Ishikawa (cell line): ENCODE measurements at regions not wholly inside any gene's neighbourhood (a gene's known extent, or its start where the extent isn't known, plus 50 kb on each side); places are given as distances from the start of the nearest gene placed in this dataset.

Source experiments
- CEBPB ChIP-seq: IDR thresholded peaks from 2 replicates; pipeline ENCODE4 v1.6.1; 2012
- CREB1 ChIP-seq: IDR thresholded peaks from 2 replicates; pipeline ENCODE4 v1.6.1; 2012; ENCODE audit warnings: low read depth
- EGR1 ChIP-seq: IDR thresholded peaks from 2 replicates; pipeline ENCODE4 v1.6.1; 2012
- EP300 ChIP-seq: IDR thresholded peaks from 2 replicates; pipeline ENCODE4 v1.6.1; 2012; ENCODE audit warnings: borderline replicate concordance
- FOXM1 ChIP-seq: IDR thresholded peaks from 2 replicates; pipeline ENCODE4 v1.6.1; 2012; ENCODE audit warnings: low read depth, borderline replicate concordance
- NFIC ChIP-seq: IDR thresholded peaks from 2 replicates; pipeline ENCODE4 v1.6.1; 2012
- RAD21 ChIP-seq: IDR thresholded peaks from 2 replicates; pipeline ENCODE4 v1.6.1; 2012; ENCODE audit warnings: low read depth
- REST ChIP-seq: IDR thresholded peaks from 2 replicates; pipeline ENCODE4 v1.6.1; 2012; ENCODE audit warnings: low read depth, mild to moderate bottlenecking
- TAF1 ChIP-seq: IDR thresholded peaks from 2 replicates; pipeline ENCODE4 v1.6.1; 2012; ENCODE audit warnings: low read depth, mild to moderate bottlenecking
- TCF12 ChIP-seq: IDR thresholded peaks from 2 replicates; pipeline ENCODE4 v1.6.1; 2012; ENCODE audit warnings: low read depth
- TEAD4 ChIP-seq: IDR thresholded peaks from 2 replicates; pipeline ENCODE4 v1.6.1; 2012
- YY1 ChIP-seq: IDR thresholded peaks from 2 replicates; pipeline ENCODE4 v1.6.1; 2012; ENCODE audit warnings: low read depth
- ZBTB7A ChIP-seq: IDR thresholded peaks from 2 replicates; pipeline ENCODE4 v1.6.1; 2012; ENCODE audit warnings: low read depth
- TF ChIP-seq, protein P1 (sequence below): IDR thresholded peaks from 2 replicates; pipeline ENCODE4 v1.6.1; 2012
- TF ChIP-seq, protein P2 (sequence below): IDR thresholded peaks from 2 replicates; pipeline ENCODE4 v1.6.1; 2012

- TF ChIP-seq EGR1 (no peak), REST (no peak), ZBTB7A (no peak), TEAD4 (no peak), NFIC (no peak), TAF1 (no peak), FOXM1 (no peak), CEBPB (no peak), TCF12 (no peak), RAD21 (no peak), EP300 (no peak), CREB1 (no peak), YY1 (no peak)
- TF ChIP-seq, protein P1, sequence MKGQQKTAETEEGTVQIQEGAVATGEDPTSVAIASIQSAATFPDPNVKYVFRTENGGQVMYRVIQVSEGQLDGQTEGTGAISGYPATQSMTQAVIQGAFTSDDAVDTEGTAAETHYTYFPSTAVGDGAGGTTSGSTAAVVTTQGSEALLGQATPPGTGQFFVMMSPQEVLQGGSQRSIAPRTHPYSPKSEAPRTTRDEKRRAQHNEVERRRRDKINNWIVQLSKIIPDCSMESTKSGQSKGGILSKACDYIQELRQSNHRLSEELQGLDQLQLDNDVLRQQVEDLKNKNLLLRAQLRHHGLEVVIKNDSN: no peak
- TF ChIP-seq, protein P2, sequence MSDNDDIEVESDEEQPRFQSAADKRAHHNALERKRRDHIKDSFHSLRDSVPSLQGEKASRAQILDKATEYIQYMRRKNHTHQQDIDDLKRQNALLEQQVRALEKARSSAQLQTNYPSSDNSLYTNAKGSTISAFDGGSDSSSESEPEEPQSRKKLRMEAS: no peak
These were observed 277.7 kb upstream of the ROPN1 start for GRCh38 chr3:124269619-124270018.

- TF ChIP-seq TEAD4 (peak; percentile 20; the same call in 1 of the 2 replicates), CREB1 (no peak)
These were observed 280.8 kb upstream of the ROPN1 start for GRCh38 chr3:124272605-124273151.

- TF ChIP-seq TCF12 (no peak), EGR1 (no peak), NFIC (no peak), RAD21 (no peak), FOXM1 (no peak), CREB1 (no peak), TAF1 (no peak), REST (no peak), ZBTB7A (no peak), EP300 (no peak), YY1 (no peak)
- TF ChIP-seq, protein P2: no peak
- TF ChIP-seq, protein P1: no peak
These were observed 281.7 kb upstream of the ROPN1 start for GRCh38 chr3:124273651-124274050.

- TF ChIP-seq CREB1 (no peak), EGR1 (no peak), TAF1 (no peak), CEBPB (no peak), TCF12 (no peak), RAD21 (no peak), FOXM1 (no peak), REST (no peak), ZBTB7A (no peak), EP300 (no peak), NFIC (no peak), TEAD4 (no peak), YY1 (no peak)
- TF ChIP-seq, protein P1: no peak
- TF ChIP-seq, protein P2: no peak
These were observed 282.1 kb upstream of the ROPN1 start for GRCh38 chr3:124274051-124274450.
